ENCODE measurements at regions not wholly inside any gene's neighbourhood (a gene's known extent, or its start where the extent isn't known, plus 50 kb on each side); places are given as distances from the start of the nearest gene placed in this dataset.

DNA sequence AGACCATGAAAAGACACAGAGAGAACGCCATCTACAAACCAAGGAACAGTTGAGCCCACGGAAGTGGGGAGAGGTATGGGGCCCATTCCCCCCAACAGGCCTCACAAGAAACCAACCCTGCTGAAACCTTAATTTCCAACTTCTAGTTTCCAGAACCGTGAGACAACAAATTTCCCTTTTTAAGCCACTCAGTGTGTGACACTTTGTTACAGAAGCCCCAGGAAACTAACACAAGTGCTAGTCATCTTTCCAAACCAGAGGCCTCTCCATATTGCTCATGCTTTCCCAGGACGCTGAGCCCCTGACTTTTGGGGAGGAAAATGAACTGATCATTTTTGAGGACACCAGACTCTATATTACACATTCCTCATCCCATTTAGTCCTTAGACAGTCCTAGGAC lies 186.8 kb downstream of the NUFIP1 start:
- Histone ChIP-seq H3K27me3 (replicated peaks; ENCODE audit: insufficient read depth, low read length) (no peaks in the 10 kb centered on the region), H3K79me2 (ENCODE audit: low read length) (no peaks in the 10 kb centered on the region), H4K20me1 (ENCODE audit: insufficient read depth, low read length) (no peaks in the 10 kb centered on the region), H3K4me2 (ENCODE audit: low read depth, low read length) (no peak overlapping the region), H3K9me3 (replicated peaks; ENCODE audit: insufficient read depth, low read length) (no peaks in the 10 kb centered on the region), H3K27ac (ENCODE audit: low read length) (no peak overlapping the region), H3K4me1 (ENCODE audit: low read length) (no peaks in the 10 kb centered on the region), H3K9me2 (replicated peaks; ENCODE audit: insufficient read depth, low read length) (no peaks in the 10 kb centered on the region), H3K4me3 (ENCODE audit: low read length) (no peak overlapping the region), H3K36me3 (replicated peaks; ENCODE audit: insufficient read depth, low read length) (no peaks in the 10 kb centered on the region), H2AFZ (ENCODE audit: low read length) (no peak overlapping the region), H3F3A (ENCODE audit: insufficient read depth, low read length) (no peaks in the 10 kb centered on the region), H3K9ac (ENCODE audit: low read length) (no peak overlapping the region)
- TF ChIP-seq EZH2 (optimal IDR thresholded peaks at IDR 0.05; ENCODE audit: low read depth, low read length): no peak
- TF ChIP-seq EZH2phosphoT487 (IDR thresholded peaks at IDR 0.05; ENCODE audit: low read length): no peak
- TF ChIP-seq, protein P1, sequence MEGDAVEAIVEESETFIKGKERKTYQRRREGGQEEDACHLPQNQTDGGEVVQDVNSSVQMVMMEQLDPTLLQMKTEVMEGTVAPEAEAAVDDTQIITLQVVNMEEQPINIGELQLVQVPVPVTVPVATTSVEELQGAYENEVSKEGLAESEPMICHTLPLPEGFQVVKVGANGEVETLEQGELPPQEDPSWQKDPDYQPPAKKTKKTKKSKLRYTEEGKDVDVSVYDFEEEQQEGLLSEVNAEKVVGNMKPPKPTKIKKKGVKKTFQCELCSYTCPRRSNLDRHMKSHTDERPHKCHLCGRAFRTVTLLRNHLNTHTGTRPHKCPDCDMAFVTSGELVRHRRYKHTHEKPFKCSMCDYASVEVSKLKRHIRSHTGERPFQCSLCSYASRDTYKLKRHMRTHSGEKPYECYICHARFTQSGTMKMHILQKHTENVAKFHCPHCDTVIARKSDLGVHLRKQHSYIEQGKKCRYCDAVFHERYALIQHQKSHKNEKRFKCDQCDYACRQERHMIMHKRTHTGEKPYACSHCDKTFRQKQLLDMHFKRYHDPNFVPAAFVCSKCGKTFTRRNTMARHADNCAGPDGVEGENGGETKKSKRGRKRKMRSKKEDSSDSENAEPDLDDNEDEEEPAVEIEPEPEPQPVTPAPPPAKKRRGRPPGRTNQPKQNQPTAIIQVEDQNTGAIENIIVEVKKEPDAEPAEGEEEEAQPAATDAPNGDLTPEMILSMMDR (IDR thresholded peaks at IDR 0.05; ENCODE audit: low read length): no peak
- DNase-seq: no peak

DNA sequence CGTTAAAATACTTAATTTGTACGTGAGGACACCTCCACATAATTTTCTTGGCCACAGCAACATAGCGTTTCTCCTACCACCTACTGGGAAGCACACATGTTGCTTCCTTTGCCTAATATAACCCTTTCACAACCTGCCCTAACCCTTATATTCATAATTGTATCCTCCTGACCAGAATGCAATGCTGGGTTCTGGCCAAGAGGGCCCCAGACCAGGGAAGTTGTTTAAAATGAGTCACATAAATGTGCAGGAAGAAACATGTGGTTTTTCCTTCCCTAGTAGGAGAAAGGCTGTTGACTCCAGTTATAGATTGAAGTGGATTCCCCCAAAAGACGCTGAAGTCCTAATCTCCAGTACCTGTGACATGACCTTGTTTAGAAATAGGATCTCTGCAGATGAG lies 187.3 kb downstream of the NUFIP1 start:
- H3K9me3 ChIP-seq (replicated peaks; ENCODE audit: insufficient read depth, low read length): no peaks in the 10 kb centered on the region
- H3F3A ChIP-seq (ENCODE audit: insufficient read depth, low read length): no peaks in the 10 kb centered on the region
- no peak overlapping the region for H3K9ac ChIP-seq (ENCODE audit: low read length)
- no peaks in the 10 kb centered on the region for H3K9me2 ChIP-seq (replicated peaks; ENCODE audit: insufficient read depth, low read length)
- TF ChIP-seq EZH2phosphoT487 (IDR thresholded peaks at IDR 0.05; ENCODE audit: low read length): no peak
- no peak overlapping the region for H3K27ac ChIP-seq (ENCODE audit: low read length)
- no peaks in the 10 kb centered on the region for H3K27me3 ChIP-seq (replicated peaks; ENCODE audit: insufficient read depth, low read length)
- no peak overlapping the region for H3K4me3 ChIP-seq (ENCODE audit: low read length)
- H3K79me2 ChIP-seq (ENCODE audit: low read length): no peaks in the 10 kb centered on the region
- H3K4me2 ChIP-seq (ENCODE audit: low read depth, low read length): no peak overlapping the region
- no peaks in the 10 kb centered on the region for H3K36me3 ChIP-seq (replicated peaks; ENCODE audit: insufficient read depth, low read length)
- DNase-seq: no peak
- H3K4me1 ChIP-seq (ENCODE audit: low read length): no peaks in the 10 kb centered on the region
- no peak overlapping the region for H2AFZ ChIP-seq (ENCODE audit: low read length)
- H4K20me1 ChIP-seq (ENCODE audit: insufficient read depth, low read length): no peaks in the 10 kb centered on the region

DNA sequence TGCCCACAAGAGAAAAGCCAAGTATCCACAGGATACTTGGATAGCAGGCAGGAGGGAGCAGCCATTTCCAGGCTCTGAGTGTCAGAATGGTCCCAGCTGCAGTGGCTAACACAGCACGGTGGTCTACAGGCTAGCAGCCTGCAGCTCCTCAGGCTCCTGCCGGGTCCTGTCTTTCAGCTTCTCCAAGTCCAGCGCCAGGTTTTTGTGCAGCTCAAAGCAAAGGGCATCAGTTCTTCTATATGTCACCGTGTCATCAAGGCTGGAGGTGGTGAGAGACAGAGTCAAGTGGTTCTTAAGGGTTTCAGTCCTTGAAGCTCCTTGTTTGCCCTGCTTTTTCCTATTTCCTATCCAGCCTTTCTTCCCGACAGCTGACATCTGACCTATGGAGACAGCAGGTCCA lies 188.6 kb downstream of the NUFIP1 start:
- Histone ChIP-seq H3K4me3 (ENCODE audit: low read length) (no peak overlapping the region), H3K27me3 (replicated peaks; ENCODE audit: insufficient read depth, low read length) (no peaks in the 10 kb centered on the region), H3K4me2 (ENCODE audit: low read depth, low read length) (no peak overlapping the region), H3F3A (ENCODE audit: insufficient read depth, low read length) (no peaks in the 10 kb centered on the region), H3K27ac (ENCODE audit: low read length) (no peak overlapping the region), H3K9ac (ENCODE audit: low read length) (no peak overlapping the region), H3K9me2 (replicated peaks; ENCODE audit: insufficient read depth, low read length) (no peaks in the 10 kb centered on the region), H3K36me3 (replicated peaks; ENCODE audit: insufficient read depth, low read length) (no peaks in the 10 kb centered on the region), H3K4me1 (ENCODE audit: low read length) (no peaks in the 10 kb centered on the region), H3K9me3 (replicated peaks; ENCODE audit: insufficient read depth, low read length) (no peaks in the 10 kb centered on the region), H3K79me2 (ENCODE audit: low read length) (no peaks in the 10 kb centered on the region), H4K20me1 (ENCODE audit: insufficient read depth, low read length) (no peaks in the 10 kb centered on the region), H2AFZ (ENCODE audit: low read length) (no peak overlapping the region)
- no peak for DNase-seq
- TF ChIP-seq EZH2phosphoT487 (IDR thresholded peaks at IDR 0.05; ENCODE audit: low read length) (no peak), EZH2 (optimal IDR thresholded peaks at IDR 0.05; ENCODE audit: low read depth, low read length) (no peak)
- TF ChIP-seq, protein P1 (IDR thresholded peaks at IDR 0.05; ENCODE audit: low read length): no peak

DNA sequence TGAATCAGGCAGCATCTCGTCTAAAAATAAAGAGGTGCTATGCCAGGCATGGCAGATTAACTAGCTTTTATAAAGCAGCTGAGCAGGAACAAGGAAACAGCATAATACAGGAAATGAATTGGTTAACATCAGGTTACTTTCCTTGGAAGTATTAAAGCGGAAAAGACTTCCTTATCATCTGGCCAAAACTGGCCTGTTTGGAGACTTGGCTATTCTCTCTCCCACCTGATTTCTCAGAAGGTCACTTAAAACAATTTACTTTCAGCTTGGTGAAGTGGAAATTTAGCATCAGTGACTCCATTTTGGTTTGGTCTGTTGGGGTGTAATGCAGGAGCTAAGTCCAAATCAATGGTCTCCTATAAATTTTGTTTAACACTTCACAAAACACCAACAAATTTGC lies 191.6 kb downstream of the NUFIP1 start:
- Histone ChIP-seq H3K27me3 (replicated peaks; ENCODE audit: insufficient read depth, low read length) (no peaks in the 10 kb centered on the region), H3K4me1 (ENCODE audit: low read length) (no peaks in the 10 kb centered on the region), H3K36me3 (replicated peaks; ENCODE audit: insufficient read depth, low read length) (no peaks in the 10 kb centered on the region), H3K79me2 (ENCODE audit: low read length) (no peaks in the 10 kb centered on the region), H3K9me2 (replicated peaks; ENCODE audit: insufficient read depth, low read length) (no peaks in the 10 kb centered on the region), H3K4me2 (ENCODE audit: low read depth, low read length) (no peak overlapping the region), H3K27ac (ENCODE audit: low read length) (no peak overlapping the region), H2AFZ (ENCODE audit: low read length) (no peak overlapping the region), H3F3A (ENCODE audit: insufficient read depth, low read length) (no peaks in the 10 kb centered on the region), H3K9ac (ENCODE audit: low read length) (no peak overlapping the region), H3K9me3 (replicated peaks; ENCODE audit: insufficient read depth, low read length) (no peaks in the 10 kb centered on the region), H3K4me3 (ENCODE audit: low read length) (no peak overlapping the region), H4K20me1 (ENCODE audit: insufficient read depth, low read length) (no peaks in the 10 kb centered on the region)
- TF ChIP-seq EZH2 (optimal IDR thresholded peaks at IDR 0.05; ENCODE audit: low read depth, low read length) (no peak), EZH2phosphoT487 (IDR thresholded peaks at IDR 0.05; ENCODE audit: low read length) (no peak)
- TF ChIP-seq, protein P1 (IDR thresholded peaks at IDR 0.05; ENCODE audit: low read length): no peak
- DNase-seq: no peak
